Mesothelial cell of epicardium (in vitro differentiated cells): ENCODE measurements at regions not wholly inside any gene's neighbourhood (a gene's known extent, or its start where the extent isn't known, plus 50 kb on each side); places are given as distances from the start of the nearest gene placed in this dataset.

Source experiments
- DNase-seq, 2 experiments: peaks; one replicate each; pipeline ENCODE4 v3.0.0; 2021; ENCODE audit warnings: low spot score in 2 of 2; ENCODE audit not compliant: unreplicated experiment in 2 of 2
- H3K27ac Mint-ChIP-seq: 2 replicates; pipeline ENCODE4 v1.8.0; 2021; ENCODE audit warnings: mixed read lengths
- H3K27me3 Mint-ChIP-seq: 2 replicates; pipeline ENCODE4 v1.8.0; 2021; ENCODE audit warnings: low read depth, mixed read lengths
- H3K36me3 Mint-ChIP-seq: 2 replicates; pipeline ENCODE4 v1.8.0; 2021; ENCODE audit warnings: mixed read lengths
- H3K4me1 Mint-ChIP-seq: 2 replicates; pipeline ENCODE4 v1.8.0; 2021; ENCODE audit warnings: mixed read lengths
- H3K4me3 Mint-ChIP-seq: 2 replicates; pipeline ENCODE4 v1.8.0; 2021; ENCODE audit warnings: mild to moderate bottlenecking, moderate library complexity, mixed read lengths
- H3K9me3 Mint-ChIP-seq: 2 replicates; pipeline ENCODE4 v1.8.0; 2021; ENCODE audit warnings: mixed read lengths
- TF ChIP-seq, protein P1 (sequence below): fragments of 200-600 bp; sonication (generic); IDR thresholded peaks from one replicate; pipeline ENCODE4 v1.5.0; 2021; ENCODE audit warnings: antibody characterized with exemption; ENCODE audit not compliant: unreplicated experiment

DNA sequence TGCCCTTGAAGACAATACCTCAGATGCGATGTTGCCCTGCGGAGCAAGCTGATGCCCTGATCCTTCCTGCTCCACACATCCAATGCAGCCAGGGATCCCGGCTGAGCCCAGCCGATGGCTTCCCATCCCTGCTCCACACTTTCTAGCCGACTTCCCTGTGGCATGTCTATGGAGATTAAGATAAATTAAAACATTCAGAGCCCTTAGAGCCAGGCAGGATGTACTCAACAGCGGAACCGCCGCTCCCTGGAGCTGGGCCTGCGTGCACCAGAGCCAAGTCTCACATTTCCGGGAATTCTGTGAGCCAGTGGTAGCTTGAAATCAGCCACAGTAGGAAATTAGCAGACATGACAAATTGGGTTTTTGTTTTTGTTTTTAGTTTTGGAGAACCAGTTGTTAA is 620.6 kb downstream of the GALR1 start:
- Mint-ChIP-seq H3K9me3 (peaks cover 5% of the 10 kb centered on the region), H3K4me1 (no peaks in the 10 kb centered on the region), H3K27ac (no peak overlapping the region), H3K36me3 (no peaks in the 10 kb centered on the region), H3K4me3 (no peak overlapping the region), H3K27me3 (peaks cover 28% of the 10 kb centered on the region)
- DNase-seq: no peak
- TF ChIP-seq, protein P1, sequence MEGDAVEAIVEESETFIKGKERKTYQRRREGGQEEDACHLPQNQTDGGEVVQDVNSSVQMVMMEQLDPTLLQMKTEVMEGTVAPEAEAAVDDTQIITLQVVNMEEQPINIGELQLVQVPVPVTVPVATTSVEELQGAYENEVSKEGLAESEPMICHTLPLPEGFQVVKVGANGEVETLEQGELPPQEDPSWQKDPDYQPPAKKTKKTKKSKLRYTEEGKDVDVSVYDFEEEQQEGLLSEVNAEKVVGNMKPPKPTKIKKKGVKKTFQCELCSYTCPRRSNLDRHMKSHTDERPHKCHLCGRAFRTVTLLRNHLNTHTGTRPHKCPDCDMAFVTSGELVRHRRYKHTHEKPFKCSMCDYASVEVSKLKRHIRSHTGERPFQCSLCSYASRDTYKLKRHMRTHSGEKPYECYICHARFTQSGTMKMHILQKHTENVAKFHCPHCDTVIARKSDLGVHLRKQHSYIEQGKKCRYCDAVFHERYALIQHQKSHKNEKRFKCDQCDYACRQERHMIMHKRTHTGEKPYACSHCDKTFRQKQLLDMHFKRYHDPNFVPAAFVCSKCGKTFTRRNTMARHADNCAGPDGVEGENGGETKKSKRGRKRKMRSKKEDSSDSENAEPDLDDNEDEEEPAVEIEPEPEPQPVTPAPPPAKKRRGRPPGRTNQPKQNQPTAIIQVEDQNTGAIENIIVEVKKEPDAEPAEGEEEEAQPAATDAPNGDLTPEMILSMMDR: no peak

DNA sequence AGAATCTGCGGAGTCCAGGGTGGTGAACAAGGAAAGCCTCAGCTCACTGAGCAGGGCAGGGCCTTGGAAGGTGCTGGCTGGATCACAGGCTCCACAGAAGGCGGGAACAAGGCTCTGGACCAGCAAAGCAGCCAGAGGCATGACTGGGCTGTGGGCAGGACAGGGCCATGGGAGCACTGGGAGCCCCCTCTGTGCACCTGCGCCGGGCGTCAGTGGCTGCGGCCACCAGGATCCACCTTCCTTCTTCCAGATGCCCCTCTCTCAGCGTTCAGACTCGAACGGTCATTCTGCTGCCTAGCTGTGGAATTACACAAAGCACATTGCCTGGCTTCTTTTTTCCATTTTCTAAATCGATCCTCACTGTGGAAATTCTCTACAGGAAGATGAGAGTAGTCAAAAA is 621.2 kb downstream of the GALR1 start:
- Mint-ChIP-seq H3K4me1 (no peaks in the 10 kb centered on the region), H3K36me3 (no peaks in the 10 kb centered on the region), H3K9me3 (peaks cover 5% of the 10 kb centered on the region), H3K4me3 (no peak overlapping the region), H3K27me3 (peaks cover 30% of the 10 kb centered on the region), H3K27ac (no peak overlapping the region)
- DNase-seq: no peak
- TF ChIP-seq, protein P1: no peak

DNA sequence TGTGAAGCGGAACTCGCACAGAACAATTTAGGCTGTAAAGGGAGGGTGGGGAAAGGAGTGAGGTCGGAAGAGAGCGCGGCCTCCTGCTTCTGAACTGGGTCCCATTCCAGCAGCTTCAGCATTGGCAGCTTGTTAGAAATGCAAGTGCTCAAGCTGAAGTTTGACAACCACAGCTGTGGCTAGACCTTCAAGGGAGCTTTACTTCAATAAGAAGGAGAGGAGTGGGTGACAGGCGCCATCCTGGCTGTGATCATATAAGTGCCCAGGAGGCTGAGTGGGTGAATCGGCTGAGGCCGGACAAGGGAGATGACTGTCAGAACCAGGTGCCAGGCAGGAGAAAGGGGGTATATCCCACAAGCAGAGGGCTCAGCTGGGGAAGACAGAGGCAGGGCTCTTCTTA is 622.5 kb downstream of the GALR1 start:
- Mint-ChIP-seq H3K36me3 (no peaks in the 10 kb centered on the region), H3K9me3 (peaks cover 5% of the 10 kb centered on the region), H3K27ac (no peak overlapping the region), H3K4me3 (no peak overlapping the region), H3K27me3 (peaks cover 35% of the 10 kb centered on the region), H3K4me1 (no peaks in the 10 kb centered on the region)
- TF ChIP-seq, protein P1: no peak
- no peak for DNase-seq

DNA sequence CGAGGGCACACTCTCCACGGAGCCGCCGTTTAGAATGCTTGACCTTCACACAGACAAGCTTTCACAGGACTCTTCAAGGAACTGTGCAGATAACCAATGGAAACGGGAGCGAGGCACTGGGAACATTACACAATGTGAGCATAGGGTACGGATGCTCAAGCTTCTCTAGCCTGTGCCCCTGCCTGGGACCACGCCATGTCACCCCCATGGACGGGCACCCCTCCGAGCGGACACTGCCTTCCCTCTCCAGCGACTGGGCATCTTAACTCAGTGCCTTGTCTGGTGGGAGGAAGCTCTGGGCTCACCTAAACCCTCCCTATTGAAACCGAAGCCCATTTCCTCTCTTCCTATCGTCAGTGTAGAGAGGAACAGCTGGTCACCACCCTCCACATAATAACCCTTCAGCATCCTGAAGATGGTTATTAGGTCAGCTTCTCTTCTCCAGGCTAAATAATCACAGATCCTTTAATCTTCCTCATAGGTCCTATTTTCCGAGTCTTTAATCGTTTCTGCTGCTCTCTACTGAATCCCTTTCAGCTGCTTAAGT is 626.7 kb downstream of the GALR1 start:
- no peak overlapping the region for H3K4me3 Mint-ChIP-seq
- H3K27ac Mint-ChIP-seq: no peak overlapping the region
- H3K27me3 Mint-ChIP-seq: peaks cover 41% of the 10 kb centered on the region
- no peaks in the 10 kb centered on the region for H3K36me3 Mint-ChIP-seq
- no peaks in the 10 kb centered on the region for H3K9me3 Mint-ChIP-seq
- no peaks in the 10 kb centered on the region for H3K4me1 Mint-ChIP-seq
- TF ChIP-seq, protein P1: no peak
- no peak for DNase-seq

DNA sequence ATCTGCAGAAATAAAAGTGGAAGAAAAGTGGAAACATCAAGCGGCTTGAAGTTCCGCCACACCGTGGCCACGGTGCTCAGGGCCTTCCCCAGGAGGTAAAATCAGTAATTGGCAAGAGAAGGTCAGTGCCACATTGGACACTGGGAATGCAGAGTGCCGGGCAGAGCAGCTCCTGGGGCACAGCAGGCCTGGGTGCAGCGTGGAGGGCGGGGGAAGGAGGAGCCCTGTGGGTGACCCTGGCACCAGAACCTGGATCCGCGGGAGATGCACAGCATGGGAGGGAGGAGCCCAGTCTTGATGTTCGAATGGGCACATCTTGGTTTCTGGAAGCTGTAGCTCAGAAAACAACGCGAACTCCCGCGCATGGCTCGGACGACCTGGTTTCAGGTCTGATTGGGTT is 630.2 kb downstream of the GALR1 start:
- H3K9me3 Mint-ChIP-seq: no peaks in the 10 kb centered on the region
- no peaks in the 10 kb centered on the region for H3K4me1 Mint-ChIP-seq
- H3K36me3 Mint-ChIP-seq: no peaks in the 10 kb centered on the region
- no peak for DNase-seq
- peaks cover 26% of the 10 kb centered on the region for H3K27me3 Mint-ChIP-seq
- no peak overlapping the region for H3K4me3 Mint-ChIP-seq
- H3K27ac Mint-ChIP-seq: no peak overlapping the region
- TF ChIP-seq, protein P1: no peak

DNA sequence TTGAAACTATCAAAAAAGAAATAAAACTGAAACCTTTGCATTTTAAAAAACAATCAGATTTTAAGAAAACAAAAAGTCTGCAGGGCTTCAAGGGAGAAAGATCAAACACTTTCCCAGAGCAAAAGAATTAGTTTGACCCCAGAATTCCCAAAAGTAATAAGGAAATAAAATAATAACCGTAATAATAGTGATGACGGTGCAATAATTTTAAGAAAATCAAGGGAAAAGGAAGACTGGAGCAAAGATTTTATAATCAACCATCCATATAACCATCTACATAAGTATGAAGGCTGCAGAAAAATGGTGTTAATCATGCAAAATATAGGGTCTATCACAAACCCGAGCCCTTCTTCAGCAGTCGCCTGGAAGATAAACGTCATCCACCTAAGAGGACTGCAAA is 634.8 kb downstream of the GALR1 start:
- H3K27me3 Mint-ChIP-seq: peaks cover 27% of the 10 kb centered on the region
- no peak for DNase-seq
- no peaks in the 10 kb centered on the region for H3K36me3 Mint-ChIP-seq
- H3K4me1 Mint-ChIP-seq: no peaks in the 10 kb centered on the region
- H3K27ac Mint-ChIP-seq: no peak overlapping the region
- H3K9me3 Mint-ChIP-seq: no peaks in the 10 kb centered on the region
- TF ChIP-seq, protein P1: no peak
- H3K4me3 Mint-ChIP-seq: no peak overlapping the region
